Liver (tissue), 8 donors: ENCODE measurements at regions not wholly inside any gene's neighbourhood (a gene's known extent, or its start where the extent isn't known, plus 50 kb on each side); places are given as distances from the start of the nearest gene placed in this dataset.

Experiments used
- DNase-seq: peaks from one replicate; pipeline ENCODE4 v3.0.0-alpha.2; 2017; ENCODE audit warnings: low spot score
- H3K27ac ChIP-seq, 2 donors: one replicate each; pipeline ENCODE4 v1.7.0; 2013; ENCODE audit warnings: inconsistent platforms in 2 of 2, low read length in 2 of 2, control low read depth in 1 of 2, low read depth in 1 of 2, mild to moderate bottlenecking in 1 of 2
- H3K27me3 ChIP-seq, 4 donors: one replicate each; pipeline versions ENCODE4 v1.6.1 to v1.7.0; 2013; ENCODE audit warnings: low read length in 3 of 4, inconsistent platforms in 1 of 4, mild to moderate bottlenecking in 1 of 4, moderate library complexity in 1 of 4; ENCODE audit not compliant: control insufficient read depth in 4 of 4, insufficient read depth in 4 of 4
- H3K36me3 ChIP-seq, 4 donors: one replicate each; pipeline versions ENCODE4 v1.6.1 to v1.7.0; 2013; ENCODE audit warnings: low read length in 3 of 4, mild to moderate bottlenecking in 3 of 4, low read depth in 1 of 4, moderate library complexity in 1 of 4; ENCODE audit not compliant: control insufficient read depth in 4 of 4, insufficient read depth in 3 of 4
- H3K4me1 ChIP-seq, 4 donors: one replicate each; pipeline versions ENCODE4 v1.6.1 to v1.7.0; 2013; ENCODE audit warnings: low read length in 3 of 4, mild to moderate bottlenecking in 3 of 4, moderate library complexity in 1 of 4; ENCODE audit not compliant: control insufficient read depth in 4 of 4, insufficient read depth in 4 of 4
- H3K4me3 ChIP-seq, 3 donors: one replicate each; pipeline versions ENCODE4 v1.6.1 to v1.7.0; 2013; ENCODE audit warnings: low read length in 3 of 3, control low read depth in 1 of 3, low read depth in 1 of 3, mild to moderate bottlenecking in 1 of 3
- H3K9ac ChIP-seq, 2 donors: one replicate each; pipeline ENCODE4 v1.7.0; 2013; ENCODE audit warnings: low read length in 2 of 2, mild to moderate bottlenecking in 2 of 2, moderate library complexity in 2 of 2, control low read depth in 1 of 2, low read depth in 1 of 2
- H3K9me3 ChIP-seq, 4 donors: one replicate each; pipeline versions ENCODE4 v1.6.1 to v1.7.0; 2013; ENCODE audit warnings: low read length in 3 of 4; ENCODE audit not compliant: control insufficient read depth in 4 of 4
- EGR1 ChIP-seq, 2 donors: IDR thresholded peaks; 2 replicates each; pipeline ENCODE4 v1.6.1; 2016 to 2018; ENCODE audit warnings: antibody characterized with exemption in 2 of 2, low read depth in 2 of 2
- FOXA1 ChIP-seq: IDR thresholded peaks from 2 replicates; pipeline ENCODE4 v1.6.1; 2016; ENCODE audit warnings: antibody characterized with exemption
- FOXA2 ChIP-seq: IDR thresholded peaks from 2 replicates; pipeline ENCODE4 v1.6.1; 2016; ENCODE audit warnings: antibody characterized with exemption
- GABPA ChIP-seq, 2 donors: IDR thresholded peaks in 1 of 2; conservative IDR thresholded peaks in 1 of 2; 2 replicates each; pipeline ENCODE4 v1.6.1; 2016; ENCODE audit warnings: antibody characterized with exemption in 2 of 2, mild to moderate bottlenecking in 1 of 2, moderate library complexity in 1 of 2
- HNF4A ChIP-seq, 2 donors: conservative IDR thresholded peaks; 2 replicates each; pipeline ENCODE4 v1.6.1; 2016; ENCODE audit warnings: antibody characterized with exemption in 2 of 2, mild to moderate bottlenecking in 2 of 2
- HNF4G ChIP-seq: IDR thresholded peaks from 2 replicates; pipeline ENCODE4 v1.6.1; 2016; ENCODE audit warnings: antibody characterized with exemption
- JUND ChIP-seq, 2 donors: IDR thresholded peaks; 2 replicates each; pipeline ENCODE4 v1.6.1; 2016; ENCODE audit warnings: antibody characterized with exemption in 2 of 2
- RAD21 ChIP-seq, 2 donors: IDR thresholded peaks; 2 replicates each; pipeline ENCODE4 v1.6.1; 2016; ENCODE audit warnings: antibody characterized with exemption in 2 of 2, mild to moderate bottlenecking in 2 of 2
- RXRA ChIP-seq, 2 donors: IDR thresholded peaks; 2 replicates each; pipeline ENCODE4 v1.6.1; 2017 to 2018; ENCODE audit warnings: antibody characterized with exemption in 2 of 2, mild to moderate bottlenecking in 1 of 2
- SP1 ChIP-seq: IDR thresholded peaks from 2 replicates; pipeline ENCODE4 v1.6.1; 2018; ENCODE audit warnings: antibody characterized with exemption, mild to moderate bottlenecking
- TAF1 ChIP-seq: conservative IDR thresholded peaks from 2 replicates; pipeline ENCODE4 v1.6.1; 2016; ENCODE audit warnings: antibody characterized with exemption, mild to moderate bottlenecking
- YY1 ChIP-seq: IDR thresholded peaks from 2 replicates; pipeline ENCODE4 v1.6.1; 2016; ENCODE audit warnings: antibody characterized with exemption, mild to moderate bottlenecking
- WGBS: extraction: QIAGEN DNeasy Blood & Tissue Kit; methylation state at CpG from one replicate; pipeline ENCODE4 v1.1.7; 2013; 5-methylcytosine and 5-hydroxymethylcytosine counted together
- TF ChIP-seq, protein P1 (sequence below): IDR thresholded peaks from 2 replicates; pipeline ENCODE4 v1.6.1; 2016; ENCODE audit warnings: antibody characterized with exemption
- TF ChIP-seq, protein P2 (sequence below): IDR thresholded peaks from 2 replicates; pipeline ENCODE4 v1.6.1; 2016; ENCODE audit warnings: antibody characterized with exemption
- TF ChIP-seq, protein P3 (sequence below): IDR thresholded peaks from 2 replicates; pipeline ENCODE4 v1.6.1; 2016; ENCODE audit warnings: antibody characterized with exemption, mild to moderate bottlenecking
- TF ChIP-seq, protein P4 (sequence below): fragments of 150-350 bp; IDR thresholded peaks from 2 replicates; pipeline ENCODE4 v1.5.1; 2017; ENCODE audit warnings: improper control_type of control experiment, low read depth, low read length; ENCODE audit not compliant: missing input control
- TF ChIP-seq, protein P5 (sequence below): IDR thresholded peaks from 2 replicates; pipeline ENCODE4 v1.6.1; 2016; ENCODE audit warnings: antibody characterized with exemption
- donor health status: healthy.
- donor health status: healthy.
- donor health status: healthy.
- donor health status: healthy.
- donor health status: healthy.

DNA sequence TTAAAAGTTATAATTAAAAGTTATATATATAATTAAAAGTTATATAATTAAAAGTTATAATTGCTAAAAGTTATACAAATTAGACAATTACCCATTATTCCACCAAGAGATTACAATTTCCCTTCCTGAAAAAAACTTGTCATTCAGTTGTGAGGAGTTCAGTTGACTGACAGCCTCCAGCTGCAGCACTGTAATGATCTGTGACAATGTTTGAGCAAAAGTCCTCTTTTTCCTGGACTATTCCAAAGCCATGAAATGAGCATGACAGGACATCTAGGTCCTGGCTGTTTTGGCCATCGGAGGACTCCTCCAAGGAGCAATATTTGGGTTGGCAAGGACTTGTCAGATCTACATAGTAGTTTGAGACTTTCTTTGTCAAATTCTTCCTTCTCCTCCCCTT is 258.7 kb upstream of the EDNRB start:
- no peak for TF ChIP-seq SP1
- TF ChIP-seq FOXA1 = no peak
- TF ChIP-seq EGR1 (IDR thresholded peaks at IDR 0.05; ENCODE audit: low read depth in 2 of 2) = no peak
- no peak for TF ChIP-seq RAD21 (IDR thresholded peaks at IDR 0.05)
- TF ChIP-seq, protein P1, sequence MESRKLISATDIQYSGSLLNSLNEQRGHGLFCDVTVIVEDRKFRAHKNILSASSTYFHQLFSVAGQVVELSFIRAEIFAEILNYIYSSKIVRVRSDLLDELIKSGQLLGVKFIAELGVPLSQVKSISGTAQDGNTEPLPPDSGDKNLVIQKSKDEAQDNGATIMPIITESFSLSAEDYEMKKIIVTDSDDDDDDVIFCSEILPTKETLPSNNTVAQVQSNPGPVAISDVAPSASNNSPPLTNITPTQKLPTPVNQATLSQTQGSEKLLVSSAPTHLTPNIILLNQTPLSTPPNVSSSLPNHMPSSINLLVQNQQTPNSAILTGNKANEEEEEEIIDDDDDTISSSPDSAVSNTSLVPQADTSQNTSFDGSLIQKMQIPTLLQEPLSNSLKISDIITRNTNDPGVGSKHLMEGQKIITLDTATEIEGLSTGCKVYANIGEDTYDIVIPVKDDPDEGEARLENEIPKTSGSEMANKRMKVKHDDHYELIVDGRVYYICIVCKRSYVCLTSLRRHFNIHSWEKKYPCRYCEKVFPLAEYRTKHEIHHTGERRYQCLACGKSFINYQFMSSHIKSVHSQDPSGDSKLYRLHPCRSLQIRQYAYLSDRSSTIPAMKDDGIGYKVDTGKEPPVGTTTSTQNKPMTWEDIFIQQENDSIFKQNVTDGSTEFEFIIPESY = no peak
- TF ChIP-seq HNF4A (conservative IDR thresholded peaks at IDR 0.05) = no peak
- TF ChIP-seq FOXA2 = no peak
- TF ChIP-seq TAF1 = no peak
- TF ChIP-seq, protein P2, sequence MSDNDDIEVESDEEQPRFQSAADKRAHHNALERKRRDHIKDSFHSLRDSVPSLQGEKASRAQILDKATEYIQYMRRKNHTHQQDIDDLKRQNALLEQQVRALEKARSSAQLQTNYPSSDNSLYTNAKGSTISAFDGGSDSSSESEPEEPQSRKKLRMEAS = no peak
- no peak for TF ChIP-seq HNF4G
- no peak for TF ChIP-seq GABPA (IDR thresholded peaks at IDR 0.05 in 1 of 2, conservative IDR thresholded peaks at IDR 0.05 in 1 of 2)
- TF ChIP-seq YY1 = no peak

DNA sequence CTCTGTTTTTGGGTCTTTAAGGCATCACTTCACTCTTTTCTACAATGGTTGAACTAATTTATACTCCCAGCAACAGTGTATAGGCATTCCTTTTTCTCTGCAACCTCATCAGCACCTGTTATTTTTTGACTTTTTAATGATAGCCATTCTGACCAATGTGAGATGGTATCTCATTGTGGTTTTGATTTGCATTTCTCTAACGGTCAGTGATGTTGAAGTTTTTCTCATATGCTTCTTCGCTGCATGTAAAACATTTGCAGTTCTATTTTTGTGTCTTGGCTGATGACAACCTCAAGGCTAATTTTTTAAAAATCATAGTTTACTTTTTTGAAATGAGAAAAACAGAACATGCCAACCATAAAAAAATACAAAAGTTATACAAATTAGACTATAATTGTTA is 258.2 kb upstream of the EDNRB start:
- 70% methylated on average over 2 of the region's 2 CpGs for WGBS
- Histone ChIP-seq H3K4me3 (no peak overlapping the region), H3K4me1 (no peaks in the 10 kb centered on the region), H3K9me3 (no peaks in the 10 kb centered on the region), H3K36me3 (no peaks in the 10 kb centered on the region), H3K9ac (no peak overlapping the region), H3K27me3 (no peaks in the 10 kb centered on the region), H3K27ac (no peak overlapping the region)
- no peak for TF ChIP-seq FOXA1
- TF ChIP-seq, protein P3, sequence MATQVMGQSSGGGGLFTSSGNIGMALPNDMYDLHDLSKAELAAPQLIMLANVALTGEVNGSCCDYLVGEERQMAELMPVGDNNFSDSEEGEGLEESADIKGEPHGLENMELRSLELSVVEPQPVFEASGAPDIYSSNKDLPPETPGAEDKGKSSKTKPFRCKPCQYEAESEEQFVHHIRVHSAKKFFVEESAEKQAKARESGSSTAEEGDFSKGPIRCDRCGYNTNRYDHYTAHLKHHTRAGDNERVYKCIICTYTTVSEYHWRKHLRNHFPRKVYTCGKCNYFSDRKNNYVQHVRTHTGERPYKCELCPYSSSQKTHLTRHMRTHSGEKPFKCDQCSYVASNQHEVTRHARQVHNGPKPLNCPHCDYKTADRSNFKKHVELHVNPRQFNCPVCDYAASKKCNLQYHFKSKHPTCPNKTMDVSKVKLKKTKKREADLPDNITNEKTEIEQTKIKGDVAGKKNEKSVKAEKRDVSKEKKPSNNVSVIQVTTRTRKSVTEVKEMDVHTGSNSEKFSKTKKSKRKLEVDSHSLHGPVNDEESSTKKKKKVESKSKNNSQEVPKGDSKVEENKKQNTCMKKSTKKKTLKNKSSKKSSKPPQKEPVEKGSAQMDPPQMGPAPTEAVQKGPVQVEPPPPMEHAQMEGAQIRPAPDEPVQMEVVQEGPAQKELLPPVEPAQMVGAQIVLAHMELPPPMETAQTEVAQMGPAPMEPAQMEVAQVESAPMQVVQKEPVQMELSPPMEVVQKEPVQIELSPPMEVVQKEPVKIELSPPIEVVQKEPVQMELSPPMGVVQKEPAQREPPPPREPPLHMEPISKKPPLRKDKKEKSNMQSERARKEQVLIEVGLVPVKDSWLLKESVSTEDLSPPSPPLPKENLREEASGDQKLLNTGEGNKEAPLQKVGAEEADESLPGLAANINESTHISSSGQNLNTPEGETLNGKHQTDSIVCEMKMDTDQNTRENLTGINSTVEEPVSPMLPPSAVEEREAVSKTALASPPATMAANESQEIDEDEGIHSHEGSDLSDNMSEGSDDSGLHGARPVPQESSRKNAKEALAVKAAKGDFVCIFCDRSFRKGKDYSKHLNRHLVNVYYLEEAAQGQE = no peak
- no peak for TF ChIP-seq TAF1
- TF ChIP-seq, protein P4, sequence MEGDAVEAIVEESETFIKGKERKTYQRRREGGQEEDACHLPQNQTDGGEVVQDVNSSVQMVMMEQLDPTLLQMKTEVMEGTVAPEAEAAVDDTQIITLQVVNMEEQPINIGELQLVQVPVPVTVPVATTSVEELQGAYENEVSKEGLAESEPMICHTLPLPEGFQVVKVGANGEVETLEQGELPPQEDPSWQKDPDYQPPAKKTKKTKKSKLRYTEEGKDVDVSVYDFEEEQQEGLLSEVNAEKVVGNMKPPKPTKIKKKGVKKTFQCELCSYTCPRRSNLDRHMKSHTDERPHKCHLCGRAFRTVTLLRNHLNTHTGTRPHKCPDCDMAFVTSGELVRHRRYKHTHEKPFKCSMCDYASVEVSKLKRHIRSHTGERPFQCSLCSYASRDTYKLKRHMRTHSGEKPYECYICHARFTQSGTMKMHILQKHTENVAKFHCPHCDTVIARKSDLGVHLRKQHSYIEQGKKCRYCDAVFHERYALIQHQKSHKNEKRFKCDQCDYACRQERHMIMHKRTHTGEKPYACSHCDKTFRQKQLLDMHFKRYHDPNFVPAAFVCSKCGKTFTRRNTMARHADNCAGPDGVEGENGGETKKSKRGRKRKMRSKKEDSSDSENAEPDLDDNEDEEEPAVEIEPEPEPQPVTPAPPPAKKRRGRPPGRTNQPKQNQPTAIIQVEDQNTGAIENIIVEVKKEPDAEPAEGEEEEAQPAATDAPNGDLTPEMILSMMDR = no peak
- no peak for TF ChIP-seq EGR1 (IDR thresholded peaks at IDR 0.05; ENCODE audit: low read depth in 2 of 2)
- TF ChIP-seq, protein P5, sequence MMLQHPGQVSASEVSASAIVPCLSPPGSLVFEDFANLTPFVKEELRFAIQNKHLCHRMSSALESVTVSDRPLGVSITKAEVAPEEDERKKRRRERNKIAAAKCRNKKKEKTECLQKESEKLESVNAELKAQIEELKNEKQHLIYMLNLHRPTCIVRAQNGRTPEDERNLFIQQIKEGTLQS = no peak
- no peak for TF ChIP-seq JUND (IDR thresholded peaks at IDR 0.05)
- no peak for TF ChIP-seq RAD21 (IDR thresholded peaks at IDR 0.05)
- no peak for TF ChIP-seq FOXA2
- no peak for TF ChIP-seq YY1
- TF ChIP-seq, protein P1 = no peak
- no peak for TF ChIP-seq RXRA (IDR thresholded peaks at IDR 0.05)
- no peak for TF ChIP-seq GABPA (IDR thresholded peaks at IDR 0.05 in 1 of 2, conservative IDR thresholded peaks at IDR 0.05 in 1 of 2)
- no peak for TF ChIP-seq HNF4A (conservative IDR thresholded peaks at IDR 0.05)
- TF ChIP-seq HNF4G = no peak
- DNase-seq = no peak

More for the DNA sequence above, 258.7 kb upstream of the EDNRB start:
- no peaks in the 10 kb centered on the region for H3K4me1 ChIP-seq
- no peaks in the 10 kb centered on the region for H3K27me3 ChIP-seq
- no peak overlapping the region for H3K4me3 ChIP-seq
- no peaks in the 10 kb centered on the region for H3K36me3 ChIP-seq
- H3K9ac ChIP-seq = no peak overlapping the region
- H3K9me3 ChIP-seq = no peaks in the 10 kb centered on the region
- no peak overlapping the region for H3K27ac ChIP-seq
- 80% methylated on average over 1 of the region's 1 CpG for WGBS
- no peak for DNase-seq
